CD4-positive, alpha-beta T cell treated with Interleukin-15 for 1 hour (primary cell): ENCODE measurements at regions not wholly inside any gene's neighbourhood (a gene's known extent, or its start where the extent isn't known, plus 50 kb on each side); places are given as distances from the start of the nearest gene placed in this dataset.

Experiments
- DNase-seq: peaks from one replicate; pipeline ENCODE4 v3.0.0-alpha.2; 2020

- no peak for DNase-seq
Measured at GRCh38 chr13:106161146-106161545, 374.3 kb downstream of the EFNB2 start.

DNA sequence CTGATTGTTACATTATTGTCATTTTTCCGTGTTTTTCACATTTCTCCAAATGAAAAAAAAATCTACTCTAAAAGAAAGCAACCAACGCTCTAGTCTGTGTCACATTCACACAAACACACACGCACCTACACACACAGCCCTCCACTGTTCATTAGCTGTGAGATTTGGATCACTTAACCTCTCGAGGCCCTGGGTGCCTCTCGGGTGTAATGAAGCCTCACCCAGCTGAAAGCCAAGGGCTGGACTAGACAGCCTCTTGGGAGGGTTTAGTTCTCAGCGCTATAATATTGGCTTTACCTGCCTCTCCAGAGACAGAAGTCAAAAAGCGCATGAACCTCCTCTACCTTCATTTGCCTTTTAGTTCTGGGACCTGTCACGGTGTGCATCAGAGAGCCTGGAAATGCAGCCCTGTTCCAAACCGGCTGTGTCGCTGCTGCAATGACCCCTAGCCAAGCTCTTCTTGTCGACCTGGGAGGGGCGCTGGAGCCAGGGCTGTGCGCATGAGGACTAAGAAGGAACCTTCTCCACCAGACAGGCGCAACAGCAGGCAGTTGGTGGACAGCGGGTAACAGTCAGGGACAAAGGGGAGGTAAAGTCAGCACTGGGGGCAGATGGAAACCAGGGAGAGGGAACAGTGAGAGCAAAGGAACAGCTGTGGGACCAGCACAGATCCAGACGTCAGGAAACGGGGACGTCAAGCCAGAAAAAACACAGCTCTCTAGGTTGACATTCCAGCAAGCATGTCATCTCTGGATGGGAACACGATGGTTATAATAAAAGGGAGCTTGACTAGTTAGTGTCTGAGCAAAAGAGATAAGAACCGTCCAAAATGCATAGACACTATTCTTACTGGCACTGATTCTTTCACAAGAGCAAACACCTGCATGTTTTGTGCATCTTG, 375.9 kb downstream of the EFNB2 start:
- DNase-seq: no peak

- DNase-seq: no peak
Measured at GRCh38 chr13:106156468-106156867, 379.0 kb downstream of the EFNB2 start.

GRCh38 chr13:106155411-106155810, 380.1 kb downstream of the EFNB2 start:
- no peak for DNase-seq

GRCh38 chr13:106153876-106154275, 381.6 kb downstream of the EFNB2 start:
- DNase-seq: no peak

DNA sequence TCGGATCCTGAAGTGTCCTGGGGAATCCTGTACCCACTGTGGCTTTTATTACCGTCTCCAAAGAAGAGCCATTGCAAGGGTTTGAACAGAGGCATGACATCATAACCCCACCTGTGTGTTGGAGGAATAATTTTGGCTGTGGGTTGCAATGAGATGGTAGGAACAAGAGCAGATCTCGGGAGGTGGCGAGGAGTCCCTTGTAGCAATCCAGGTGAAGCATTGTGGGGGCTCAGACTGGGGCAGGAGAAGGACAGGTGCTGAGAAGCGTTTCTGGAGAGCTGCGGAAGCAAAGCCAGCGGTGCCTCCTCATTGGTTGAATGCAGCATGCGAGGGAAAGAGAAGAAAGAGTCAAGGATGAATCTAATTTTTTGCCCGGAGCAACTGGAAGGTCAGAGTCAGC, 382.4 kb downstream of the EFNB2 start:
- no peak for DNase-seq

- DNase-seq: no peak
Measured at GRCh38 chr13:106152047-106152446, 383.4 kb downstream of the EFNB2 start.

- DNase-seq: no peak
Measured at GRCh38 chr13:106151056-106151699, 384.3 kb downstream of the EFNB2 start.

DNA sequence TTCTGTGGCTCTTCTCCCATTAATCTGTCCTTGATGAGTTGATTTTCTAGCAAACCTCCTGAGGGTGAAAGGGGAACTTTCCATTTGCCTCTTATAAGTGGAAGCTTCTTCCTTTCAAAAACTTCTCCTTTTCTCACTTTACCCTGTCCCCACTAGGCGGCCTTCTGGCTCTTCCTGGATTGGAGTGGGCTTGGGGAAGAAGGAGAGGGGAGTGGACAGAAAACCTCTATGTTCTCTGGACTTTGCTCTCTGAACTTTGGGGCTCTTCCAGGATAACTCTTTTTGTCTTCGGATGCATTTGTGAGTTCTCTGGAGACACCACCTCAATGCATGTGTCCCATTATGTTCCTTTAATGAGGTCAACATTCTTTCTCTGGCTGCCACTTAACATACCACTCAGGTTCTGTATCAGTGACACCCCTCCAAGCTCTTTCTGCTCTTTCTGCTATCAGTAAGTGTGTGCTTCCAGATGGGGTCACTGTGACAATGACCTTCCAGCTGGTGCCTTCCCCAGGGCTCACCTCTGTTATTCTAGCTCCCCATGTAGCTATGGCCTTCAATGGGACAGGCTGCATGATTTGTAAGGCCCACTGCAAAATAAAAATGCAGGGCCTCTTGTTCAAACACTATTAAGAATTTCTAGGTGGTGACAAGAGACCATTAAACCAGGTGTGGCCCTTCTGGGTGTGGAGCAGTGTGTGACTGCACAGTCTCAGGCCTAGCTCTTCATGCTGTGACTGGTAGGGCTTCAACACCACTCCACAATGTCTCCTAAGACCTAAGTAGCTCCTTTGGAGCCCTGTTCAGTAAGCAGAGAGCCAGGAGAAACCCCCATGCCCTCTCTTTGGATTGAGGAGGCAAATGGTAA, 389.2 kb downstream of the EFNB2 start:
- DNase-seq: no peak

- DNase-seq: no peak
Measured at GRCh38 chr13:106145070-106145469, 390.4 kb downstream of the EFNB2 start.

- DNase-seq: no peak
Measured at GRCh38 chr13:106143930-106144709, 391.3 kb downstream of the EFNB2 start.

DNA sequence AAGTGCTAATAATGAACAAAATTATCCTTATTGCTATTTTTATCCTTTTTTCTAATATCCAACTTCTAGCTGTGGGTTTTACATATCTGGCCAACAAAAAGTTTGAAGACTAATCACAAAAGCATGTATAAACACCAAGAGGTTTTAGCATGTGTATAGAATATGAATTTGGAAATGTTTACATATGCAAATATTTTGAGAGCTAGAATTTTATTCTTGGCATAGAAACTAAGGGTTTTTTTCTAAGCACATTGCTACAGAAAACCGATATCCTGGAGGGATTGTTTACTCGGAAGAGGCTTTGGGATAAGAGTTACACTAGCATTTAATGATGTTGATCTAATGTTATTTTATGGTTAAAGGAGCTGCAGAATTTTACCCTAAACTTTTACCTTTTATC, 392.1 kb downstream of the EFNB2 start:
- DNase-seq: no peak

DNA sequence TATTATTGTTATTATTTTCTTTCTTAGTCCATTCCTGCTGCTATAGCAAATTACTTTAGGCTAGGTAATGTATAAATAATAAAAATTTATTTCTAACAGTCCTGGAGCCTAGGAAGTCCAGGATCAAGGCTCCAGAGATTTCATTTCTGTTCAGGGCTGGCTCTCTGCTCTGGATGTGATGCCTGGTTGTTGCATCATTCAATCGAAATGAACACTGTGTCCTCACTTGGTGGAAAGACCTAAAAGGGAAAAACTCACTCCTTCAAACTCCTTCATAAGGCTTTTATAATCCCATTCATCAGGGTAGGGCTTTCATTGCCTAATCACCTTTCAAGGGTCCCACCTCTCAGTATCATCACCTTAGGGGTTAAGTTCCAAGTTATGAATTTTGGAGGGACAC, 395.0 kb downstream of the EFNB2 start:
- DNase-seq: no peak

- no peak for DNase-seq
Measured at GRCh38 chr13:106139942-106140341, 395.5 kb downstream of the EFNB2 start.

- DNase-seq: no peak
Measured at GRCh38 chr13:106139377-106139776, 396.1 kb downstream of the EFNB2 start.

DNA sequence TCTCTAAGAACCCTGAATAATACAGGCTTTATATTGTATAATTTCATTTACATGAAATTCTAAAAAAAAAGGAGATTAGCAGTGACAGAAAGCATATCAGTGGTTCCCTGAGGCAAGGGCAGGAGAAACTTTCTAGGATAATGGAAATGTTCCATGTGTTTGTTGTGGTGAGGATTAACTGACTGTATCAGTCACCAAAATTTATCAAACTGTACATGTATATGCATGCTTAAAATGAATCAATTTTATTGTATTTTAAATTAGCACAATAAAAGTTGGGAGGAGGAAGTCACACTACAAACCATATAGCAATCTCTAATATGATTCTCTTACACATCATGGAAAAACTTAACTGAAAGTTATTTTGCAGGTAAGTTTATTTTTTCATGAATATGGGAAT, 396.8 kb downstream of the EFNB2 start:
- DNase-seq: no peak

DNA sequence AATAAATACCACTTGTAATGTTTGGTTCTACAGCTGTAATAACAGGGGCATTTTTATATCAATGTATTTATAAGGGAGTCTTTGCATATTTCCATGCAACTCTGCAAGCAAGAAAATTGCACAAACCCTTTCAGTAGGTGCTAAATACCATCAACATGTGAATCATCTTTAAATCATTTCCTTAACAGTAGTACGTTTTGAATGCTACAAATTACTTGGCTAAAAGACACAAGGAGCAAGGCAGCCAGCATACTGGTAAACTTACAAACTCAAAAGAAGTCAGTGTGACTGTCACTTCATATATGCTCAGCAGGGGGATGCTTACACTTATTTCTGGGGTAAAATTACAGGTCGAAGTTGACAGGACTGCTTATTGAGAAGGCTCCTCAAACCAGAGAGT, 402.4 kb downstream of the EFNB2 start:
- DNase-seq: no peak

DNA sequence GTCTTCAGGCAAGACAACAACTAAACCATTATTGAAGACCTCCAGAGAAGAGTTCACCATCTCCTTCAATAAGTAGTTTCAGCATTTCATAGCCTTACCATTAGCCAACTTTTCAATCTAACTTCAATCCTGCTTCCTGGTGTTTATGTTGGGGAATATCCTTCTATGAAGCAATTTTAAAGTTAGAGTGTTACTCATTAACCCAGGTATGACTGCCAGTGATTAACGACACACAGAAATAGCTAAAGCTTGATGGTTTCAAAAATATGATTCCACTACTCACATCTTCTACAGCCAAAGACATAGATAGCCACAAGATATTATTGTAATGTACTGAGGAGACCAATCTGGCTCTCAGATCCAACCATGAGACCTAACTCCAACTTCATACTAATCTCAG, 403.2 kb downstream of the EFNB2 start:
- no peak for DNase-seq

DNA sequence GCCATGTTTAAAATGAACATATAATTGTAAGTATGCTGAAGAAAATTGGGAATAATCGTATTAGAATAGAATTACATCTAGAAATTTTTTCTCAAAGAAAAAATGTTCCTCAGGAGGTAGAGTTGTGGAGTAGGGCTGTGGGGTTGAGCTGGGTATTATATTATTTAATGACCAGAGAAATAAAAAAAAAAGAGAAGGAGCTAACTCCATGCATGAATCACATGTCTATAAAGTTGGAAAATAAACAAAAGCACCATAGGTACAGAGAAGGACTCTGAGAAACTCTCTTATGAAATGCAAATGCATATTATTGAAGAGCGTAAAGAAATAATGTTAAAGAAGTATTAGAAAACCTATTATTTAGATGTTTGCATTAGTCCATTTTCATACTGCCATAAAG, 405.5 kb downstream of the EFNB2 start:
- no peak for DNase-seq

- no peak for DNase-seq
Measured at GRCh38 chr13:106129273-106129672, 406.2 kb downstream of the EFNB2 start.

- no peak for DNase-seq
Measured at GRCh38 chr13:106122234-106122633, 413.2 kb downstream of the EFNB2 start.

DNA sequence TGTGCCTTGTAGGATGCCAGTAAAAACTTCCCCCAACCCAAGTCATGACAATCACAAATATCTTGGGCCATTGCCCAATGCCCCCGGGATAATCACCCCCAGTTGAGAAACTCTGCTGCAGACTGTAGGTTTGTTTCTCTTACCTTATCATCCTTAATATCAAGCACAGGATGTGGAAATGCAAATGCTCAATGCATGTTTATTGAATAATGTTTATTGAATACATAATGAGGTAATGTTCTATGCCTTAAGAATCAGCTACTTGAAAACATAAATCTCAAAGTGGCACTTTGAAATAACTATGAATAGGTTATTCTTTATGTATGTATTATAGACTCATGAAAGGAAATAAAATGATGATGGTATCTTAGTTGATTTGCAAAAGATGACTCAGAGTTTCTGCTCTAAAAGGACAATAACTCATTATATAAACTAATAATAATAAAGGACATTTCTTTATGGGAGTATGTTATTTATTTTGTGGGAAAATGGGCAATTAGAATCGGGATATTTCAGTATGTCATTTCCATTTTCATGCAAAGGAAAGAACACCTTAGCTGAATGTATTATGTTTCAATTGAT, 414.2 kb downstream of the EFNB2 start:
- no peak for DNase-seq
